GM23338 (cell line): ENCODE measurements at regions not wholly inside any gene's neighbourhood (a gene's known extent, or its start where the extent isn't known, plus 50 kb on each side); places are given as distances from the start of the nearest gene placed in this dataset.

Experiments
- ATAC-seq: fragments of 200-7000 bp; cut with Tn5 transposase; 3 replicates; pipeline ENCODE4 v1.9.1; 2020
- DNase-seq: peaks from one replicate; pipeline ENCODE4 v3.0.0-alpha.2; 2015; ENCODE audit warnings: low spot score
- H2AFZ ChIP-seq: fragments of 200-600 bp; sonication (generic); 2 replicates; pipeline ENCODE4 v1.8.0; 2016; ENCODE audit warnings: antibody characterized with exemption, mild to moderate bottlenecking, moderate library complexity
- H3F3A ChIP-seq: fragments of 200-600 bp; sonication (generic); replicated peaks from 2 replicates; pipeline ENCODE4 v1.8.0; 2017; ENCODE audit warnings: antibody characterized with exemption, mixed run types, low read depth
- H3K27ac ChIP-seq: fragments of 200-600 bp; sonication (generic); 2 replicates; pipeline ENCODE4 v1.6.1; 2016; ENCODE audit warnings: low read depth
- H3K27me3 ChIP-seq: fragments of 200-600 bp; sonication (generic); 2 replicates; pipeline ENCODE4 v1.8.0; 2016; ENCODE audit warnings: mild to moderate bottlenecking, mixed run types, moderate library complexity; ENCODE audit not compliant: insufficient read depth
- H3K36me3 ChIP-seq: fragments of 200-600 bp; sonication (generic); 2 replicates; pipeline ENCODE4 v1.8.0; 2016; ENCODE audit warnings: mild to moderate bottlenecking; ENCODE audit not compliant: insufficient read depth
- H3K4me1 ChIP-seq: fragments of 200-600 bp; sonication (generic); 2 replicates; pipeline ENCODE4 v1.8.0; 2016; ENCODE audit warnings: mild to moderate bottlenecking, moderate library complexity; ENCODE audit not compliant: insufficient read depth
- H3K4me2 ChIP-seq: fragments of 200-600 bp; sonication (generic); 2 replicates; pipeline ENCODE4 v1.7.1; 2017; ENCODE audit warnings: mixed run types
- H3K4me3 ChIP-seq: fragments of 200-600 bp; sonication (generic); 2 replicates; pipeline ENCODE4 v1.6.1; 2016; ENCODE audit warnings: mixed run types
- H3K79me2 ChIP-seq: fragments of 200-600 bp; sonication (generic); replicated peaks from 2 replicates; pipeline ENCODE4 v1.8.0; 2017; ENCODE audit warnings: mild to moderate bottlenecking; ENCODE audit not compliant: insufficient read depth
- H3K9me2 ChIP-seq: fragments of 200-600 bp; sonication (generic); 2 replicates; pipeline ENCODE4 v1.8.0; 2017; ENCODE audit not compliant: insufficient read depth
- H4K20me1 ChIP-seq: fragments of 200-600 bp; sonication (generic); replicated peaks from 2 replicates; pipeline ENCODE4 v1.8.0; 2017; ENCODE audit warnings: mild to moderate bottlenecking; ENCODE audit not compliant: insufficient read depth
- H3K27ac Mint-ChIP-seq: 2 replicates; pipeline ENCODE4 v1.8.0; 2020; ENCODE audit warnings: inconsistent platforms, mild to moderate bottlenecking, moderate library complexity, mixed read lengths
- H3K27me3 Mint-ChIP-seq: 3 replicates; pipeline ENCODE4 v1.8.0; 2022; ENCODE audit warnings: low read depth, mild to moderate bottlenecking, moderate library complexity, mixed read lengths, inconsistent platforms; ENCODE audit not compliant: insufficient read depth, poor library complexity
- H3K36me3 Mint-ChIP-seq: 3 replicates; pipeline ENCODE4 v1.8.0; 2021; ENCODE audit warnings: low read depth, mild to moderate bottlenecking, inconsistent platforms, moderate library complexity, mixed read lengths
- H3K4me1 Mint-ChIP-seq: 3 replicates; pipeline ENCODE4 v1.8.0; 2020; ENCODE audit warnings: mild to moderate bottlenecking, inconsistent platforms, mixed read lengths
- H3K4me3 Mint-ChIP-seq: 3 replicates; pipeline ENCODE4 v1.8.0; 2021; ENCODE audit warnings: moderate library complexity, mild to moderate bottlenecking, inconsistent platforms, mixed read lengths
- H3K9me3 Mint-ChIP-seq: 3 replicates; pipeline ENCODE4 v1.8.0; 2020; ENCODE audit warnings: moderate library complexity, mild to moderate bottlenecking, inconsistent platforms, mixed read lengths
- CREB1 ChIP-seq: fragments of 250-450 bp; sonication (Bioruptor Pico); IDR thresholded peaks from 2 replicates; pipeline ENCODE4 v1.5.0; 2020; ENCODE audit warnings: low read depth, mild to moderate bottlenecking, moderate library complexity
- ETS1 ChIP-seq: IDR thresholded peaks from 2 replicates; pipeline ENCODE4 v1.6.1; 2016; ENCODE audit warnings: antibody characterized with exemption
- EZH2 ChIP-seq: fragments of 200-600 bp; sonication (generic); IDR thresholded peaks from one replicate; pipeline ENCODE4 v1.8.0; 2017; ENCODE audit warnings: antibody characterized with exemption, mild to moderate bottlenecking, low read depth; ENCODE audit not compliant: unreplicated experiment
- JUNB ChIP-seq: IDR thresholded peaks from one replicate; pipeline ENCODE4 v1.6.1; 2016; ENCODE audit warnings: antibody characterized with exemption; ENCODE audit not compliant: unreplicated experiment
- NANOG ChIP-seq: IDR thresholded peaks from 2 replicates; pipeline ENCODE4 v1.6.1; 2016; ENCODE audit warnings: antibody characterized with exemption, borderline replicate concordance
- POLR2AphosphoS5 ChIP-seq: IDR thresholded peaks from 2 replicates; pipeline ENCODE4 v1.6.1; 2016; ENCODE audit warnings: antibody characterized with exemption, low read depth
- STAT1 ChIP-seq: IDR thresholded peaks from one replicate; pipeline ENCODE4 v1.6.1; 2016; ENCODE audit warnings: antibody characterized with exemption; ENCODE audit not compliant: unreplicated experiment
- ZNF114 ChIP-seq: fragments of 250-450 bp; sonication (Bioruptor Pico); IDR thresholded peaks from 2 replicates; pipeline ENCODE4 v1.5.0; 2020; ENCODE audit warnings: mild to moderate bottlenecking, moderate library complexity
- ZNF331 ChIP-seq: fragments of 250-450 bp; sonication (Bioruptor Pico); IDR thresholded peaks from 2 replicates; pipeline ENCODE4 v1.5.0; 2020; ENCODE audit warnings: low read depth, mild to moderate bottlenecking, moderate library complexity
- TF ChIP-seq, protein P1 (sequence below): fragments of 250-450 bp; sonication (Bioruptor Pico); IDR thresholded peaks from 2 replicates; pipeline ENCODE4 v1.5.0; 2020; ENCODE audit warnings: mild to moderate bottlenecking, moderate library complexity
- TF ChIP-seq, protein P2 (sequence below), 2 experiments: fragments of 200-600 bp in 1 of 2; sonication (generic) in 1 of 2; conservative IDR thresholded peaks; 2 replicates each; pipeline versions ENCODE4 v1.5.1 to v1.6.1; 2016 to 2017; ENCODE audit warnings: antibody characterized with exemption in 2 of 2, low read depth in 2 of 2, mild to moderate bottlenecking in 2 of 2, moderate library complexity in 1 of 2
- TF ChIP-seq, protein P3 (sequence below): IDR thresholded peaks from one replicate; pipeline ENCODE4 v1.6.1; 2018; ENCODE audit warnings: antibody characterized with exemption; ENCODE audit not compliant: unreplicated experiment

- Histone ChIP-seq H3K36me3 (no peaks in the 10 kb centered on the region), H3K27me3 (no peaks in the 10 kb centered on the region), H3F3A (no peaks in the 10 kb centered on the region; the same call in 1 of the 2 replicates), H3K9me2 (no peaks in the 10 kb centered on the region), H4K20me1 (no peaks in the 10 kb centered on the region; the same call in 1 of the 2 replicates), H3K4me1 (no peaks in the 10 kb centered on the region), H3K4me3 (no peak overlapping the region), H3K79me2 (no peaks in the 10 kb centered on the region), H3K27ac (no peak overlapping the region), H2AFZ (no peak overlapping the region), H3K4me2 (no peak overlapping the region)
- no peaks in the 10 kb centered on the region for H3K36me3 Mint-ChIP-seq
- ATAC-seq (no peak), DNase-seq (no peak)
- TF ChIP-seq POLR2AphosphoS5 (no peak), STAT1 (no peak), CREB1 (no peak), ZNF331 (CRISPR knock-in tag) (no peak), ETS1 (no peak), EZH2 (no peak), ZNF114 (no peak), NANOG (no peak), JUNB (no peak)
- TF ChIP-seq, protein P1, sequence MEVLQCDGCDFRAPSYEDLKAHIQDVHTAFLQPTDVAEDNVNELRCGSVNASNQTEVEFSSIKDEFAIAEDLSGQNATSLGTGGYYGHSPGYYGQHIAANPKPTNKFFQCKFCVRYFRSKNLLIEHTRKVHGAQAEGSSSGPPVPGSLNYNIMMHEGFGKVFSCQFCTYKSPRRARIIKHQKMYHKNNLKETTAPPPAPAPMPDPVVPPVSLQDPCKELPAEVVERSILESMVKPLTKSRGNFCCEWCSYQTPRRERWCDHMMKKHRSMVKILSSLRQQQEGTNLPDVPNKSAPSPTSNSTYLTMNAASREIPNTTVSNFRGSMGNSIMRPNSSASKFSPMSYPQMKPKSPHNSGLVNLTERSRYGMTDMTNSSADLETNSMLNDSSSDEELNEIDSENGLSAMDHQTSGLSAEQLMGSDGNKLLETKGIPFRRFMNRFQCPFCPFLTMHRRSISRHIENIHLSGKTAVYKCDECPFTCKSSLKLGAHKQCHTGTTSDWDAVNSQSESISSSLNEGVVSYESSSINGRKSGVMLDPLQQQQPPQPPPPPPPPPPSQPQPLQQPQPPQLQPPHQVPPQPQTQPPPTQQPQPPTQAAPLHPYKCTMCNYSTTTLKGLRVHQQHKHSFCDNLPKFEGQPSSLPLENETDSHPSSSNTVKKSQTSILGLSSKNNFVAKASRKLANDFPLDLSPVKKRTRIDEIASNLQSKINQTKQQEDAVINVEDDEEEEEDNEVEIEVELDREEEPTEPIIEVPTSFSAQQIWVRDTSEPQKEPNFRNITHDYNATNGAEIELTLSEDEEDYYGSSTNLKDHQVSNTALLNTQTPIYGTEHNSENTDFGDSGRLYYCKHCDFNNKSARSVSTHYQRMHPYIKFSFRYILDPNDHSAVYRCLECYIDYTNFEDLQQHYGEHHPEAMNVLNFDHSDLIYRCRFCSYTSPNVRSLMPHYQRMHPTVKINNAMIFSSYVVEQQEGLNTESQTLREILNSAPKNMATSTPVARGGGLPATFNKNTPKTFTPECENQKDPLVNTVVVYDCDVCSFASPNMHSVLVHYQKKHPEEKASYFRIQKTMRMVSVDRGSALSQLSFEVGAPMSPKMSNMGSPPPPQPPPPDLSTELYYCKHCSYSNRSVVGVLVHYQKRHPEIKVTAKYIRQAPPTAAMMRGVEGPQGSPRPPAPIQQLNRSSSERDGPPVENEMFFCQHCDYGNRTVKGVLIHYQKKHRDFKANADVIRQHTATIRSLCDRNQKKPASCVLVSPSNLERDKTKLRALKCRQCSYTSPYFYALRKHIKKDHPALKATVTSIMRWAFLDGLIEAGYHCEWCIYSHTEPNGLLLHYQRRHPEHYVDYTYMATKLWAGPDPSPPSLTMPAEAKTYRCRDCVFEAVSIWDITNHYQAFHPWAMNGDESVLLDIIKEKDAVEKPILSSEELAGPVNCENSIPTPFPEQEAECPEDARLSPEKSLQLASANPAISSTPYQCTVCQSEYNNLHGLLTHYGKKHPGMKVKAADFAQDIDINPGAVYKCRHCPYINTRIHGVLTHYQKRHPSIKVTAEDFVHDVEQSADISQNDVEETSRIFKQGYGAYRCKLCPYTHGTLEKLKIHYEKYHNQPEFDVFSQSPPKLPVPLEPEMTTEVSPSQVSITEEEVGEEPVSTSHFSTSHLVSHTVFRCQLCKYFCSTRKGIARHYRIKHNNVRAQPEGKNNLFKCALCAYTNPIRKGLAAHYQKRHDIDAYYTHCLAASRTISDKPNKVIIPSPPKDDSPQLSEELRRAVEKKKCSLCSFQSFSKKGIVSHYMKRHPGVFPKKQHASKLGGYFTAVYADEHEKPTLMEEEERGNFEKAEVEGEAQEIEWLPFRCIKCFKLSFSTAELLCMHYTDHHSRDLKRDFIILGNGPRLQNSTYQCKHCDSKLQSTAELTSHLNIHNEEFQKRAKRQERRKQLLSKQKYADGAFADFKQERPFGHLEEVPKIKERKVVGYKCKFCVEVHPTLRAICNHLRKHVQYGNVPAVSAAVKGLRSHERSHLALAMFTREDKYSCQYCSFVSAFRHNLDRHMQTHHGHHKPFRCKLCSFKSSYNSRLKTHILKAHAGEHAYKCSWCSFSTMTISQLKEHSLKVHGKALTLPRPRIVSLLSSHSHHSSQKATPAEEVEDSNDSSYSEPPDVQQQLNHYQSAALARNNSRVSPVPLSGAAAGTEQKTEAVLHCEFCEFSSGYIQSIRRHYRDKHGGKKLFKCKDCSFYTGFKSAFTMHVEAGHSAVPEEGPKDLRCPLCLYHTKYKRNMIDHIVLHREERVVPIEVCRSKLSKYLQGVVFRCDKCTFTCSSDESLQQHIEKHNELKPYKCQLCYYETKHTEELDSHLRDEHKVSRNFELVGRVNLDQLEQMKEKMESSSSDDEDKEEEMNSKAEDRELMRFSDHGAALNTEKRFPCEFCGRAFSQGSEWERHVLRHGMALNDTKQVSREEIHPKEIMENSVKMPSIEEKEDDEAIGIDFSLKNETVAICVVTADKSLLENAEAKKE (CRISPR knock-in tag), result no peak
- TF ChIP-seq, protein P2, sequence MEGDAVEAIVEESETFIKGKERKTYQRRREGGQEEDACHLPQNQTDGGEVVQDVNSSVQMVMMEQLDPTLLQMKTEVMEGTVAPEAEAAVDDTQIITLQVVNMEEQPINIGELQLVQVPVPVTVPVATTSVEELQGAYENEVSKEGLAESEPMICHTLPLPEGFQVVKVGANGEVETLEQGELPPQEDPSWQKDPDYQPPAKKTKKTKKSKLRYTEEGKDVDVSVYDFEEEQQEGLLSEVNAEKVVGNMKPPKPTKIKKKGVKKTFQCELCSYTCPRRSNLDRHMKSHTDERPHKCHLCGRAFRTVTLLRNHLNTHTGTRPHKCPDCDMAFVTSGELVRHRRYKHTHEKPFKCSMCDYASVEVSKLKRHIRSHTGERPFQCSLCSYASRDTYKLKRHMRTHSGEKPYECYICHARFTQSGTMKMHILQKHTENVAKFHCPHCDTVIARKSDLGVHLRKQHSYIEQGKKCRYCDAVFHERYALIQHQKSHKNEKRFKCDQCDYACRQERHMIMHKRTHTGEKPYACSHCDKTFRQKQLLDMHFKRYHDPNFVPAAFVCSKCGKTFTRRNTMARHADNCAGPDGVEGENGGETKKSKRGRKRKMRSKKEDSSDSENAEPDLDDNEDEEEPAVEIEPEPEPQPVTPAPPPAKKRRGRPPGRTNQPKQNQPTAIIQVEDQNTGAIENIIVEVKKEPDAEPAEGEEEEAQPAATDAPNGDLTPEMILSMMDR (conservative IDR thresholded peaks at IDR 0.05; ENCODE audit: low read depth in 2 of 2), result no peak
- TF ChIP-seq, protein P3, sequence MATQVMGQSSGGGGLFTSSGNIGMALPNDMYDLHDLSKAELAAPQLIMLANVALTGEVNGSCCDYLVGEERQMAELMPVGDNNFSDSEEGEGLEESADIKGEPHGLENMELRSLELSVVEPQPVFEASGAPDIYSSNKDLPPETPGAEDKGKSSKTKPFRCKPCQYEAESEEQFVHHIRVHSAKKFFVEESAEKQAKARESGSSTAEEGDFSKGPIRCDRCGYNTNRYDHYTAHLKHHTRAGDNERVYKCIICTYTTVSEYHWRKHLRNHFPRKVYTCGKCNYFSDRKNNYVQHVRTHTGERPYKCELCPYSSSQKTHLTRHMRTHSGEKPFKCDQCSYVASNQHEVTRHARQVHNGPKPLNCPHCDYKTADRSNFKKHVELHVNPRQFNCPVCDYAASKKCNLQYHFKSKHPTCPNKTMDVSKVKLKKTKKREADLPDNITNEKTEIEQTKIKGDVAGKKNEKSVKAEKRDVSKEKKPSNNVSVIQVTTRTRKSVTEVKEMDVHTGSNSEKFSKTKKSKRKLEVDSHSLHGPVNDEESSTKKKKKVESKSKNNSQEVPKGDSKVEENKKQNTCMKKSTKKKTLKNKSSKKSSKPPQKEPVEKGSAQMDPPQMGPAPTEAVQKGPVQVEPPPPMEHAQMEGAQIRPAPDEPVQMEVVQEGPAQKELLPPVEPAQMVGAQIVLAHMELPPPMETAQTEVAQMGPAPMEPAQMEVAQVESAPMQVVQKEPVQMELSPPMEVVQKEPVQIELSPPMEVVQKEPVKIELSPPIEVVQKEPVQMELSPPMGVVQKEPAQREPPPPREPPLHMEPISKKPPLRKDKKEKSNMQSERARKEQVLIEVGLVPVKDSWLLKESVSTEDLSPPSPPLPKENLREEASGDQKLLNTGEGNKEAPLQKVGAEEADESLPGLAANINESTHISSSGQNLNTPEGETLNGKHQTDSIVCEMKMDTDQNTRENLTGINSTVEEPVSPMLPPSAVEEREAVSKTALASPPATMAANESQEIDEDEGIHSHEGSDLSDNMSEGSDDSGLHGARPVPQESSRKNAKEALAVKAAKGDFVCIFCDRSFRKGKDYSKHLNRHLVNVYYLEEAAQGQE, result no peak
- no peak overlapping the region for H3K4me3 Mint-ChIP-seq
- H3K27ac Mint-ChIP-seq, result no peak overlapping the region
- H3K27me3 Mint-ChIP-seq, result peaks cover 10% of the 10 kb centered on the region
- peaks cover 10% of the 10 kb centered on the region; the same call in 1 of the 3 replicates for H3K9me3 Mint-ChIP-seq
- peaks cover 8% of the 10 kb centered on the region; the same call in 2 of the 3 replicates for H3K4me1 Mint-ChIP-seq
Measured at GRCh38 chr12:124693111-124693723, 125.8 kb upstream of the NCOR2 start.
